ENCODE measurements at regions not wholly inside any gene's neighbourhood (a gene's known extent, or its start where the extent isn't known, plus 50 kb on each side); places are given as distances from the start of the nearest gene placed in this dataset.
A peak's percentile ranks its signal among the peaks of the same experiment; 100 is the strongest.

DNA sequence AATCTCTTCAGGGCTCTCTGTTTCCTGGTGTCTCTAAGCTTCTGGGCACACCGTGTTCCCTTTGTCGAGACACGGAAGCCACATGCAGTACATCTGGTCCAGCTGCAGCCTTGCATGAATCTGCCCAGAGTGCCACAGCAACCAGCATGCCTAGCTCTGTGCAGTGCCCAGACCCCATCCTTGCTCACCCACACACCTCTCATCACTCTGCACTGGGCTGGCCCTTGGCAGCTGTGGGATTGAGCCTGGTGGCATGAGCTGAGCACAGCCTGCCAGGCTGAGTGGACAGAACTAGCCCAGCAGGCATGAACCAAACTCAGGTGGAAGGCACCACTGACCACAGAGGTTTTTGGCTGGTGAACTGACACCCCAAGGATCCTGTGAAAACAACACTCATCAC, 279.9 kb downstream of the ATXN7L3B start:
- DNase-seq: no peak

DNA sequence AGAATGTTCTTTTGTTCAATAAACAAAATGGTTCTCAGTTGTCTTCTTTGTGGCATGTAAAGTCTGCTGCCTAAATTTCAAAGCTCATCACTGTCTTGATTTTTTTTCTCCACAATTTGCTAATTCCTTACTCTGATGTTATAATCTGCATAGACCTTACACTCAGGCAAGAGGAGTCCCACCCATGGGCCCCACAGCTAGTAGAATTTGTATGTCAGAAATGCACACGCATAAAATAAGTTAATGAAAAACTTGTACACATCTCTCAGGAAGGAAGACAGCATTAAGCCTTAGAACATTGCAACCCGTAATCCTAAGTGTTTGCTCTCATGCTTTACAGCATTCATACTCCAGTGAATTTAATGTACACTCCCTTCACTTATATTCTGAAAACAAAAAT, 280.8 kb downstream of the ATXN7L3B start:
- no peak for DNase-seq

DNA sequence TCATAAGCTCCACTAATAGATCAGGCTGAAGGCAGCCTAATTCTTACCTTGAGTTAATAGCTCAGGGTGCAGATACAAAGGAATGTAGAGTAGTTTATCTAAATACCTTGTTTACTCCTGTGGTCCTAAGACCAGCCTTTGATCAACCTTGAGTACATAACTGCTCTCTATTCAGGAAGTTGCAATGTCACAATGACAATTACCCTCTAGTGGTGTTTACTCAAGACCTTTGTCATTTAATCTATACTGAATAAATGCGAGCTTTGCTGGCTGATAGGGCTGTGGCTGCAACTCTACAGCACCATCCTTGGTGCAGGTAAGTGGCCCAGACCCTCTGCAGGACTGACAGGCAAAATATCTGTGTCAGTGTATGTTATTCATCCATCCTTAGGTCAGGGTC, 282.7 kb downstream of the ATXN7L3B start:
- no peak for DNase-seq

DNA sequence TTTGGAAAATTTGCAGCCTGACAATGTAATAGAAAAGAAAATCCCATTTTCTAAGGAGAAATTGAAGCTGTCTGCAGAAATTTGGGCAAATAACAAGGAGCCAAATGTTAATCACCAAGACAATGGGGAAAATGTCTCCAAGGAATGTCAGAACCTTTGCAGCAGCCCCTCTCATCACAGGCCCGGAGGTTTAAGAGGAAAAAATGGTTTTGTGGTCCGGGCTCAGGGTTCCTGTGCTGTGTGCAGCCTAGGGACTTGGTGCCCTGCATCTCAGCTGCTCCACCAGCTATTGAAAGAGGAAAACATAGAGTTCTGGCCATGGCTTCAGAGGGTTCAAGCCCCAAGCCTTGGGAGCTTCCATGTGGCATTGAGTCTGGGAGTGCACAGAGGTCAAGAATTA, 298.9 kb downstream of the ATXN7L3B start:
- DNase-seq: no peak

DNA sequence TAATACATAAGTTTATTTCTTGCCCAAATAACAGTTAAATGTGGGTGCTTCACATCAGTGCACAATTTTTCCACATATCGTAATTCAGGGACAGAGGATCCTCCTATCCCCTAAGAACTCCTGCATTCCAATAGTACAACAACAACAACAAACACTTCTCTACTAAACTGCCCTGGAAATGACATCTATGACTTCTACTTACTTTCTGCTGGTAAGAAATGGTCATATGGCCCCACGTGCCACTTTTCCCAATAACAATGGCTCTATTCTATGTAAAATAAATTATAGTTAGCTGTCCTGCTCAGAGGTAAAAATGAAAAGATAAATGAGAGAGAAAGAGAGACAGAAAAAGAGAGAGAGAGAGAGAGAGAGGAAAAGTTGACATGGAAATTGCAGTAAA, 308.5 kb downstream of the ATXN7L3B start:
- no peak for DNase-seq

DNA sequence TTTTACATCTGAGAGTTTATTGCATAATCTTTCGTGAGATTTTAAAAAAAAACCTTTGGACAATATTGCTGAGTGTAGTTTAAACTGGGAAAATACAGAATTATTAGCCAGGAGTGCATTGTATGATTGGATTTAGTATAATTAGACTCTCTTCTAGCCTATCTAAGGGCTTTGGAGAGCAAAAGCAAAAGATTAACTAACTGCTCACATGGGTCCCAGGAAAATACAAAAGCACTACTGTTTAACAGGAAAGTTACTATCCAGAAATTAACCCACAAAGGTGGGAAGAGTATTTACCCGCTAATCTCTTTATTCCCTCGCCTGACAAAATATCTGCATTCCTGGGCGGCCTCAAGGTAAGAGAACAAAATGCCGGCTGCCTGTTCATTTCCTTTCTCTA, 309.5 kb downstream of the ATXN7L3B start:
- no peak for DNase-seq

DNA sequence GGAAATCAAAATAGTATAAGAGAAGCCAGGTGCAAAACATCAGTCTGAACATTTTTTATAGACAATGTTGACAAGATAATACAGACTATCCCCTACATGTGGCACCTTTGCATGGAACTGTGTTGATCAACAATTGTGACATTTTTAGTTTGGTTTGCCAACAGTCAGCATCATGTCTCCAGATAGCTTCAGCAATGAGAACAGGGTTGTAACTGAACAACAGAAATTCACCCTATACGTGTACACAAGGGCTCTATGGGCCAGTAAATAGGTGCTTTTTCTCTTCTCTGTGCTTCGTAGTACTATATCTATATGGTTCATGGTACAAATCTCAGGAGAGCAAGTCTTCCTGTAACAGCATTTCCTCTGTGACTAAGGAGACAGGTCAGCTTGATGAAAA, 310.4 kb downstream of the ATXN7L3B start:
- no peak for DNase-seq

DNA sequence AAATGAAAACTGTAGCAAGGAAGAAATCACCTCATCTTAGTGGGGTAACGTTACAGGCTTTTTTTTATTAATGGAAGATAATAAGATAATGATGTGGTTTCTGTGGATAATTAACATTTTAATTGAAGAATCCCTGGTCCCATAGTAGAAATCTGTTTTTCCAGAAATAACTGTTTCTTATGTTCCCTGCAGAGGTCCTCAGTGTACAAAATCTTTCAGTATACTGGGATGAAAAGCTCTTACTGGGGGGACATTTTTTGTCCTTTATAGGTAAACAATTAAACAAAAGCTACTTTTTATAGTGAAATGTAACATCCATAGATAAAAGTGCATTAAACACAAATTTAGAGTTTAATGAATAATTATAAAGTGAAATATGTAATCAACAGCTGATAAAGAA, 312.2 kb downstream of the ATXN7L3B start:
- no peak for DNase-seq

DNA sequence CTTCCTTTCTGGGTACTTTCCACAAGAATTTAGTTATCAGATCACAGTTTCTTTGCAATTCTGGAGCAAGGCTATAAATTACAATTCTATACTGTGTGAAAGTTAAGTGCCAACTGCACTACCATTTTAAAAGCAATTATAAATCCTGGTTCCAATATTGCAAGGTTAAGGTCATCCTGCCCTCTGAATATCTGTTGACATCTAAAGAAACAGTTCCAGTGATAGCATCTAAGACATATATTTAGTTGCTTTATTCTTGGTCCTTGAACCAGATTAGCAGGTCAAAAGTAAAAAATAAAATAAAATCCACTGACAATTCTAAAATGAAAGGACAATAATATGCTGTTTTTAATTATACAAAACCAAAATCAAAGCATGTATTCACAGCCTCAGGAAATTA, 334.2 kb downstream of the ATXN7L3B start:
- DNase-seq: no peak

DNA sequence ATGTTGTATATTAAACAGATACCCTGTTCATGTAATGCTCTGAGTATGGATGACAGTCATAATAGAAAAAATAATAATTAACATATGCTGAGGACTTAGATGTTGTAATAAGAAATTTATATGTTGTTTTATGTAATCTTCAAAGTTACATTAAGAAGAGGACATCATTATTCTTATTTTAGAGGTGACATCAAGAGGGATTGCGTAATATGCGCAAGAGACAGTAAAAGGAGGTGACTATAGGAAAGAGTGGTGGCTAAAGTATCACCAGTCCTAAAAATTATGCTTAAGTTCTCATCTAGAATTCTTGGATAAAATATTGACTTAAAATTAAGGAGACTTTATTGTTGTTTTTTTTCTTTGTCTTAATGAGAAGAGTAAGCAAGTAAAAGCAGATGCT, 323.9 kb downstream of the KCNC2 start:
- DNase-seq: no peak

DNA sequence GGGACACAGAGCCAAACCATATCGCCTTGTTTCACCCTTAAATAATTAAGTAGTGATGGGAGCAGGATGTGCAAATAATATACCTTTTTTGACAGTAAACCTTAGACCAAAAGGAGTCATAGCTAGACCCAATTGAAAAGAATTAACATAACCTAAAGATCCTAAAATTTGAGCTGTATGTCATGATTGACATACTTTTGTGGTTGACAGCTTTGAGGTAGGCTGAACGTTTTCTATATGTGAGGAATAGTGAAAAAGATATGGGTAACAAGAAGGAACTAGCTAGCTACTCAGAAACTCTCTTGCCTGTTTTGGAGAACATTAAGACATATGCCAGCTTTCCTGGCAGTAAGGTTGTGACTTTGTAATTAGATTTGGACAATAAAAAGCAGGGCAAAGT, 320.6 kb downstream of the KCNC2 start:
- no peak for DNase-seq

DNA sequence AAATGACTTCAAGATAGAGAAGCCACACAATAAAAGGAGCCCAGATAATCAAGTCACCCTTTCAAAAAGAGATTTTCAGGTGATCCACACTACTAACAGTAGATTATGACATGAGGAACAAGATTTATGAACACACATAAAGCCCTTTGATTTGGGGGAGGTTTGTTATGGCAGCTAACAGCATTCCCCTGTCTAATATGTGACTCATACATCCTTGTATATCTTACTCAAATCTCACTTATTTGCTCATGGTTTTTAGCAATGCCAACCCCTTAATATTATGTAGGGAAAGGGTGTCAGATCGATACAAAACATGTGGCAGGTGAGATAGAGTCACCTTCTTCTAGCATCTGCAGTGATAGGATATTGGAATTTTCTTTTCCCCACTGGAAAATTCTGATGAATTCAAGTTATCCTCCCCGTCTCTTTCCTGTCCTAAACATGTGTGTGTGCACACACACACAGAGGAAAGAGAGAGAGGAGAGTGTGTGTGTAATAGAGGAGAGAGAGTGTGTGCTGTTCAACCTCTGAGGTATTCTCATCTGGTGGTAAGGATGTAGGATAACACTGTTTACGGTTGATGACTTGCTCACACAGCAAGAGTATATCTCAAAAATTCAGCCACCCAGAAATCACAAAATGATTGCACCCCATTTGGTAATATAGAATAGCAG, 319.9 kb downstream of the KCNC2 start:
- DNase-seq: peak; percentile 64

DNA sequence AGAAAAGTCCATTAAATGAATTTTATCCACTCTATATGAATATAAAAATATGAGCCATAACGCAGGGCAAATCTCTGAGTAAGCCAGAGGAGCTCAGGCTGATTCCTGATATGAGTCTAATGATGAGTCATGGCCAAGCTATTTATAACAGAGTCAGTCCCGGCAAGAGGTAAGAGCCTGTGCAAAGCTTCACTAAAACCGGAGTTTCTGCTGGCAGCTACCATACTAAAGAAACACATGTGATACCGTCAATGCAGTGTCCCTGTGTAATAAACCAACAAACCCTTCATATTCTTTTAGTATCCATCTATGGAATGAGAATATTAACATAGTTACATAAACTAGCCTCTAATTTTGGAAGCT, 319.4 kb downstream of the KCNC2 start:
- peak; percentile 92 for DNase-seq

DNA sequence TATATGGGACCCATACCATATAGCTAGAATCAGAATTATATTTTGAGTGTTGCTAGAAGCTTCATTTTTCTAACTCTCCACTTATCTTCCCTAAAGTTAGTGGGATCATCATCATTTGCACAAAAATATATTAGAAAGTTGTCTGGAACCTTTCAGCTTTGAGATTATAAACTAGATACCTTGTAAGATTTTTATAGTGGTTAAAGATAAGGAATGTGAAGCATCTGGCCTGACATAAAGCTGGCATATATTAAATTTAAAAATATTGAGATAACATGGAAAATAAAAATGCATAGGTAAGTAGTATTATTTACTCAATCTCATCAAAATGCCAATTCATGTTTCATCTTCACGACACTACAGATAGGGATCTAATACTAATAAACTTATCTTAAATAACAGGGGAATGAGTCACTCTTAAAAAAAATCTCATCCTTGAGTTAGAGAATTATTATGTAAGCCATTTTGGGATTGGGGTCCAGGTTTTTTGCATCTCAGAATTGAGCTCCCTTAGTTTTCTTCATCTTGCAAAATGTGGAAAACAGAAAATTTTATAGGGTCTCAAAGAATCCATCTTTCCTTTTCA, 318.5 kb downstream of the KCNC2 start:
- DNase-seq: no peak

DNA sequence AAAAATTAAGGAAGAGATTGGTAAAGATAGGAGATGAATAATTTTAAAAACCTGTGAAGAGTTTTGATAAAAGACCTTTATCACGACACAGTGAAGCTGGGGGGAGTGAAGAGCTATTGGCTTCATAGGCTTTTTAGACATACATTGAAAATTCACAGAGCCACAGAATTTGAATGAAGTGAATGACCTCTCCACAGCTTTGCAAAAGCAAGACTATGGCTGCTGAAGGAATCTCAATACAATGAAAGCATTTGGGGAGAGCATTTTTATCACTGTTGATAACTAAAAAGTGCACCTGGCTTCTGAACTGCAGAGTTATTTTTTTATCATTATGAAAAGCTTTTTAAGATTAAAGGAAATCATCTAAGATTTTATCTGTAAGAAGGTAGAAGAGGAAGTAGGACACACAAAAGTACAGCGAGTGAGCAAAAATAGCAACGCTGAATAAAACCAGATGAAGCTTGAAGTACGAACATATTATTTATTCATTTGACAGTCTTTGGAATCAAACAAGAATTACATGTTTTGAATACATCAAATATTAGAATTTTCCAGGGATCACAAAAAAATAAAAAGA, 317.5 kb downstream of the KCNC2 start:
- DNase-seq: no peak

DNA sequence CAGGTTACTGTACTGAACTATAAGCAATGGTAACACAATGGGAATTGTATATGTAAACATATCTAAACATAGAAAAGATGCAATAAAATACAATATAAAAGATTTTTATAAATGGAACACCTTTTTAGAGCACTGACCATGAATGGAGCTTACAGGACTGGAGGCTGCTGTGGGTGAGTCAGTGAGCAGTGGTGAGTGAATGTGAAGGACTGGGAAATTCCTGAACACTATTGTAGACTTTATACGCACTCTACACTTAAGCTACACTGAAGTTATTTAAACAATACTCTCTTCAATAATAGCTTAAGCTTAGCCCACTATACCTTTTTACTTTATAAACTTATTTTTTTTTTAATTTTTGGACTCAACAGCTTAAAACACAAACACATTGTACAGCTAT, 313.5 kb downstream of the KCNC2 start:
- no peak for DNase-seq

DNA sequence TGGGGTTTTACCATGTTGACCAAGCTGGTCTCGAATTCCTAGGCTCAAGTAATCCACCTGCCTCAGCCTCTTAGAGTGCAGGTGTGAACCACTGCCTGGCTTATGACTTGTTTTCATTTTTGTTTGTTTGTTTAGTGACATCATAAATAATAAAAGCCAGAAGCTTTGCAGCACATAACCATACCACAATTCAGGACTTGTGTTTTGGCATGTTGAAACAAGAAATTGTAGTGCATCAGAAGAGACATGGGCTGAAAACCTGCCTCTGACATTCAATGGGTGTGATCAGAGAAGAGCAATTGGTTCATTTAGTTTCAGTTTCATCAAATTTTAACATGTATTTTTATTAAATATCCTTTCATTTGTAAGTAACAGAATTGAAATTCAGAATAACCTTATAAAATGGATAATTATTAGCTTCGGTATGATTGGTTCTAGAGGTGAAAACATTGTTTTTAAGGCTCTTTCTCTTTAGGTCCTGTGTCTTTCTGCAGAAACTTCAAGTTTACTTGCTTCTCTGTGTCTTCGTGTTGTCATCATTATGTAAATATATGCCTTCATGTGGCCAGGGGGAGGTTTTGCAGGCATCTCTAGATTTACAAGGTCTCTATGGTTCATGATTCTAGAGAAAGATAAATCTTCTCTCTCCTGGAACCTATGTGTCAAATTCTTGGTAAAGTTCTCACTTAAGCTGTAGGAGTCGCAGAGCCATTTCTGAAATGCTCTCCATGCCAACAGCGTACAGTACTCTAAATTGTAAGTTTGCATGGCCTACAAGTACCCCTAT, 312.0 kb downstream of the KCNC2 start:
- no peak for DNase-seq

DNA sequence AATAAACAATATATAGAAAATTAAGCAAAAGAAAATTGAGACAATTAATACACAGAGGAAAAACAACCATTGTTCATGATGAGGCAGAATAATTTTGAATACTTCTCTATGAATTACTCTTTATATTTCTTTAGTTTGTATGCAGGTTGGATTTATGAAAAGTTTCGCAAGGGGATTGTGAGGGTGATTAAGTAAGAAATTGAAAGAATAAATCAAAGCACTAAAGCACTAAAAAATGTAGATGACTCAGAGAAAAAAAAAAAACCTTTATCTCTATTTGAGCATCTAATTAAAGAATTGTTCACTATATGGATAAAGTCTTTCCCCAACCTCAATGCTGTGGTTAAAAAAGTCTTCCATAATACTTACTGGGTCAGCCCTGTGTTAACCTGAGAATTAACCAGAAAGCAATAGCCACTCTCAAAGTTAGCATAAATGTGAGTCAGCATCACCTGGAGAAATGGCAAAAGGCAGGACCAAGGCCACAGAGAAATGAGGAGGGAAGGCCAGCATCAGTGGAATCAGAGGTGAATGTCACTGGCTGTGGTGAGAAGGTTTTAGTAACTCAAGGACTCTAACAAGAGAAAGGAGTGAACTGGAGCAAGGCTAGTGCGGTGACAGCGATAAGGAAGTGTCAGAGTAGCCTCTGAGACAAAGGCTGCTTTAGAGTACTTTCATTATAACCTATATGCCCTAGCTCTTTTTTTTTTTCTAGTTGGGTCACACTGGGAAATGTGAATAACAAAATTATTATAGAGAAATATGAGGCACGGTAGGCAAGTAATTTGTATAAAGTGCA, 310.4 kb downstream of the KCNC2 start:
- no peak for DNase-seq

DNA sequence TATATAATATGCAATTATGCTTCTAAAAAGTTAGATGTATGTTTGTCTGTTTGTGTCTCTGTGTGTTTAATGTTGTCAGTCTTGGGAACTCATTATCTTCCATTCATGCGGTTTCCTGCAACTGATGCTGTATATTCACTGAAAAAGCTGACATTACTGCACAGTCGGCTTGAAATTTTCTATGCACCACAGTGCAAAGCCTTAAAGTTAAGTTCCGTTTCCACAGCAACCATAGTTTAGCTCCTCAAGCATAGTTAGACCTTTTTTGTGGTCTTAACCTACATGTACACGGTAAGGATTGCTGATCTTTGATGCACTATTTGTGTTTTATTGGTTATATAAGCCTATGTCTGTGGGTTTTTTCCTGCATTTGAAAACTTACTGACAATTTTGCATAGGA, 309.4 kb downstream of the KCNC2 start:
- no peak for DNase-seq

DNA sequence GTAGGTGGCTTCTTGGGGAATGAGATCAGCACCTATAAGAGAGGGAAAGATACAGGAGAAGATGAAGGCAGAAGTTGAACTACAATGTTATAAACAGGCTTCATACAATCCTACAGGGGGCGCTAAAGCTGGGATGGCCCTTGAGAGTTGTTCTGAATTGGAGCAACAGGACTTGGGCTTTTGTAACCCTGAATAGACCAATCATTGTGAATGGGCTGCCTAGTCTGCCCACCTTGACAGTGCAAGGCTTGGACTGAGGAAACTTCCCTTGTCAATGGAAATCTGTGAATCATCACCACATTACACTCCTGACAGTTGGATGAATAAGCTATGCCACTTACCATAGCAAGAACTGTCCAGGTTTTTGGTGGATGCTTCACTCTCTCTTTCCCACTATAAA, 306.1 kb downstream of the KCNC2 start:
- no peak for DNase-seq

DNA sequence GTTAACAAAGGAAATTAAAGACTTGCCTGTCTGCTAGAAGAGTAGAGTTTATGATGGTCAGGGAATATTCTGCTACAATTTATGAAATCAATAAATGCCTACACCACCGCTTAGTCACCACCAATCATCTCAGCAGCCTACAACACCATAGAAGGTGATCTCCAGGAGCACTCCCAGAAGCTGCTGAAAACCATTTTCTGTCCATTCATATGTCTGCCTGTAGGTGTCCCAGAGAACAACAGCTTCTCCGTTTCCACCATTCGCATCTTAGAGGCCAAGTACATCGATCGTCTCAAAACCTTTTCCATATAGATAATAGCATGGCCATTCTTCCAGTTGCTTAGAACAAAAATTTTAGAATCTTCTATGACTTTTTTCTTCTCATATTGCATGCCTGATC, 303.4 kb downstream of the KCNC2 start:
- no peak for DNase-seq

DNA sequence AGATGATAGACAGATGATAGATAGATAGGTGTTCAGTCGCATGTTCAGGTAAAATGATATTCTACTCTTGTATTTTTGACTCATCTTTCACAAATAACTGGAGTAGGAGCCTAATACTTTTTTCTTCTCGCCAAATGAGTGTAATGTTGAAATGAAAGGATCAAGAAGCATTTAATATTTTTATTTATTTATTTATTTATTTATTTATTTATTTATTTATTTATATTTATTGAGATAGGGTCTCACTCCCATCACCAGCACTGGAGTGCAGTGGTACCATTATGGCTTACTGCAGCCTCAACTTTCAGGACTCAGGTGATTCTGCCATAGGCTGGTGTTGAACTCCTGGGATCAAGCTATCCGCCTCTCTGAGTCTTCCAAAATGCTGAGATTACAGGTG, 298.8 kb downstream of the KCNC2 start:
- no peak for DNase-seq

DNA sequence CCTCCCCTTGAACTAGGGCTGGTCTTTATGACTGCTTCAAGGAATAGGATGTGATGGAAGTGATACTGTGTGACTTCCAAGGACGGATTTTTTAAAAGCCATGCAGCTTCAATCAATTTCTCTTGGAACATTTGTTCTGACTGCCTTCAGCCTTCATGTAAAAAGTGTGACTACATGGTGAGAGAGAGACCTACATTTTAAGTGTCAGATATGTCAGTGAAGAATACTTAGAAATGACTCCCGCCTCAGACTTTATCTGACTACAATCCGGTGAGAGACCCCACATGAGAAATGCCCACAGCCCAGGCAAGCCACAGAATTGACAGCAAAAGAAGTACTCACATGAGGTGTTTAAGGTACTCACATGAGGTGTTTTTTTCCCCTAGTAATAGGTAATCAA, 295.3 kb downstream of the KCNC2 start:
- DNase-seq: no peak
